ENCODE measurements at regions not wholly inside any gene's neighbourhood (a gene's known extent, or its start where the extent isn't known, plus 50 kb on each side); places are given as distances from the start of the nearest gene placed in this dataset.

DNA sequence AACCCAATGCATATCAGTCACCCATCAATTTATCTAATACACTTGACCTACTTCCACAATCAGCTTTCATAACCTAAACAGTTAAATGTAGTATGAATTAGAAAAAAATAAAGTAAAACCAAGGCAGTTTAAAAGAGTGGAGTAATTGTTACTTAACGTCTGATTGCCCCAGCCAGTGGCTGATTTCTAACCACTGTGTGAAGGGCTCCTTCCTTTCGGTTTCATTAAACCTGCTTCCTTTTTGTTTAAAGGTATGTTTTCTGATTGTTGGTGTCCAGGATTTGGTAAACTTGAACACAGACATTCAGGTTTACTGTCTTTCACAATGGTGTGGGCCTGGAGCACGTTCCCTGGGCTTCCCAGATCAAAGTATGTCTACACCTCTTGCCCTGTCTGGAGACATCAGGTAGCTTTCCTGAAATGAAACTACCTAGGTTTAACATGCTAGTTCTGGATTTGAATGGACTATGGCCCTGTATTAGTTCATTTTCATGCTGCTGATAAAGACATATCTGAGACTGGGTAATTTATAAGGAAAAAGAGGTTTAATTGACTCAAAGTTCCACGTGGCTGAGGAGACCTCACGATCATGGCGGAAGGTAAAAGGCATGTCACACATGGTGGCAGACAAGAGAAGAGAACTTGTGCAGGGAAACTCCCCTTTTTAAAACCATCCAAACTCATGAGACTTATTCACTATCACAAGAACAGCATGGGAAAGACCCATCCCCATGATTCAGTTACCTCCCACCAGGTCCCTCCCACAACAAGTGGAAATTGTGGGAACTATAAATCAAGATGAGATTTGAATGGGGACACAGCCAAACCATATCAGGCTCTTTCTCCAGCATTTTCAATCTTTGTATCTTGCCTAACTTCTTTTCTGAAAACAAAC lies 605.2 kb upstream of the ID2 start:
- no peak for DNase-seq

DNA sequence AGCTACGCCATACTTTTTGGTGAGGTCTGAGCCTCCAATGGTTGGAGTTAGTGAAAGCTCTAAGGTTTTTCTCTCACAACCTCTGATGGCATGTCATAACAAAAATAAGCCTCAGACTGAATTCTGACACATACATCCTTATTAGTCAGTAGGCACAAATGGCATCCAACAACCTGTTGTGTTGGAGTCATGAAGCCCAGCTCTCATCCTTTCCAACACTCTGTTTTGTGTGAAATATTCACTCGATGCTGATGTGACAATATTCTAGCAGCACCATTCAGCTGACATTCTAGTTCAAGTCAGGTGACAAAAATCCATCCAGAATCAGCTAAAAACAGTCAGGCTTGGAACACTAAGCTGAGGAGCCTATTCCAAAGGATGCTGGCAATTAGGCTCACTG lies 603.2 kb upstream of the ID2 start:
- no peak for DNase-seq

DNA sequence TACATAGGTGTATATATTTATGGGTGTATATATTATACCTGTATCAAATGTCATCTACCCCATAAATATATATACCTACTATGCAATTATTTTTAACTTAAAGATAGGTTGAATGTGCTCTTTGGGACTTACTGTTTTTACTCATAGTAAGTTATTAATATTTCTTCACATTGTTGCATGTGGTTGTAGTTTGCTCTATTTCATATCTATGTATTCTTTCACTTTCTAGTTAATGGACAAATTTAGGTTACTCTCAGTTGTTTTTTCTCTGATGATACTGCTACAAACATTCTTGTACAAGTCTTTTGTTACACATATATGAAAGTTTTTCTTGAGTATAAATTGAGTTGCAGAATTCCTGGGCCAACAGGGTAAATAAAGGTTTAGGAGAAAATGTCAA lies 601.8 kb upstream of the ID2 start:
- DNase-seq, result no peak

DNA sequence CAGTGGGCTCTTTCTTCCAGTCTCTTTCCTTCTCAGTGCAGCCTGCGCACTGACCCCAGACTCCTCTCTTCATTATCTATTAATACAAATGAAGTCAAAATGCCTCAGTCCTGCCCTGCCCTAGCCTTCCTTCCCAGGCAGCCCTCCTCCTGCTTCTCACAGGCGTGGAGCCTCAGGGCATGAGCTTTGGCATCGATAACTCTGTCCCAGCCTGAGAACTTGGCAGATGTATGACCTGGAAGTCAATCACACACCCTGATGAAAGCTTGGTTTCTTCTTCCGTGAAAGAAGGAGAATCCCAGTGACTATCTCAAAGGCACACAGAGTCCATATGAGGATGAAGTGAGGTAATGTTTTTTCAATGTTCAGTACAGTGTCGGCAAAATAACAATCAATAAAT lies 600.7 kb upstream of the ID2 start:
- DNase-seq, result no peak

DNA sequence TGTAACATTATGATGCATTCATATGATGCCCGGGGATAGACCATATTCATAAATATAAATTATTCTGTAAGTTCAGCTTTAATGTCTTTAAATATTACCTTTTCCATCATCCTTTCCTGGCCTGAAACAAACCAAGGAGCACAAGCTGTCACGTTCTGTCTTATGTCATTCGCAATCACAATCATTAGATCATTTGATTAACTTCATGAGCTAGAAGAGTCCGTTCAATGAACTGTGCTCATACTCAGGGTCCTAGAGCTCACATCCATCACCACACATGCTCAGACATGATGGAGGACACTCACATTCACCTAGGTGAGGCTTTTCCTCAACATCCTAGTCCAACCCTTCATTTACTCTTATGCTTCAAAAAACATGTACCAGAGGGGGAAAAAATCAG lies 599.0 kb upstream of the ID2 start:
- no peak for DNase-seq

DNA sequence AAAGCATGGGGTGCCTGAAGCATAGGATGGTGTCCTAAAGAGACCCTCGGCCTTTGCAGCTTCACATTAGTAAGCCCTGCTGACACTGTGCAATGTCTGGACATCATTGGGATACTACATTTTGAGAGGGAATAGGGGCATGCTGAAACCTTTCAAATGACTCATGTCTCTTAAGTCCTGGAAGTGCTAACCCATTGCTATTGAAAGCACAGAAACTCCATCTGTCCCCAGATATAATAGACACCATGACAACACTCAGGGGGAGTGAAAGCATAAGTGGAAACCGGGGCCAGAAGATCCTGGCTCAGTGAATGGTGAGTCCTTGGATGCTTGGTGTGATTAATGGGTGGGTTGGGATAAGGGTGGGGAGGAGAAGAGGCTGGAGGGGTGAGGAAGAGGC lies 595.5 kb upstream of the ID2 start:
- DNase-seq, result no peak

DNA sequence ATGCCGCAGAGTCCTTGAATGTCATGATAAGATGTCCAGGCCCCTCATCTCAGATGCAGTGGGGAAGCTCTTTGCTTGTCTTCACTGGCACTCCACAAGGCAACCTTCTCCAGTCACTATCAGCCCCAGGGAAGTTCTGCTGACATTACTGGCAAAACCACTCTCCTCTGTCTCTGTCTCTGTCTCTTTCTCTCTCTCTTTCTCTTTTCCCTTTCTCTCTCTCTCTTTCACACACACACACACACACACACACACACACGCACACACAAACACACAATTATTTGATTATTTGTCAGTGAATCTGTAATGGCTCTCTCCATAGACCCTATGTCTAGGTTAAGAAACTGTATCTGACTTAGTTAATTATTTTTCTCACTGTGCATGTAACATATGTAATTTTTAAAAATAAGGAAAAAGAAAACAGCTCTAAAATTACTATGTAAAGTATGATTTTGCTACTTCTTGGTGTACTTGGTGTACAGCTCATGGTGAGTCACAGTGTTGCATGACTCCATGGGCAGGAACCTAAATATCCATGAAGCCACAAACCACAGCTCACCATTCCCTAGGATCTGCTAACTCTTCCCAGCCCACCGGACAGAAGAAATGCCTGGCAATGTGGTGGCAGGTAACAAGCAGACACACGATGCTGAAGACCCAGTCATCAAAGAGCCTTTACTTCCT lies 594.9 kb upstream of the ID2 start:
- DNase-seq, result no peak

DNA sequence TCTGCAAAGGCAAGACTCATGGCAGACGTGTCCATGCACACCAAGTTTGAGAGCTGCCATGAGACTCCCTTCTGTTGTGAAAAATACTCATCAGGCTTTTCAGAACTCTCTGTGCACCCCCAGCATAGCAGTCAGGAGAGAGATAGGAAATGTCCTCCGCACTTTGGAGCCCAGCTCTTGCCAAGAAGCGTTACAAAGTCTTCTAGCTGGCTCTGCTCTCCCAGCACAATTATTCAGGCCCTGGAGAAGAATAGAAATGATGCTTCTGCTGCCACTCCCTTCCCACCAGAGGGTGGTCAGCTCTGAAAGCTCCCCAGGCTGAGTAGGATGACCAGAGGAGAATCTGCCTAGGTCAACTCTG lies 594.4 kb upstream of the ID2 start:
- DNase-seq, result no peak

DNA sequence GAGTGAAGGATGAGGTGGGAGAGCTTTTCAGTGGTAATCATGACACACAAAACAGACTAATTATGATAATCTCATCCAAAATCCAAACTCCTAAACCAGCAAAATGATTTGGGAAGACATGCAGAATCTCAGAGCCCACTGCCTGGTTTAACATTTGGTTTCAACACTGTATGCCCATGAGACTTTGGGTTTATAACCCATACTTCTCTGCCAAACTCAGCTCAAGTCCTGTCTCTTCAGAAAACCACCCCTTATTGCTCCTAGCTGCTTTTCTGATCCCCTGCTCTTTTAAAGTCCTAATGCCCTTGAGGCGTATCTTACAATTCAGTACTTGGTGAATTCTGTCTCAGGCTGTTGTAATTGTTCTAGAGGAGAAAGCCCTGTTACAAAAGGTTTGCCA lies 593.0 kb upstream of the ID2 start:
- no peak for DNase-seq

DNA sequence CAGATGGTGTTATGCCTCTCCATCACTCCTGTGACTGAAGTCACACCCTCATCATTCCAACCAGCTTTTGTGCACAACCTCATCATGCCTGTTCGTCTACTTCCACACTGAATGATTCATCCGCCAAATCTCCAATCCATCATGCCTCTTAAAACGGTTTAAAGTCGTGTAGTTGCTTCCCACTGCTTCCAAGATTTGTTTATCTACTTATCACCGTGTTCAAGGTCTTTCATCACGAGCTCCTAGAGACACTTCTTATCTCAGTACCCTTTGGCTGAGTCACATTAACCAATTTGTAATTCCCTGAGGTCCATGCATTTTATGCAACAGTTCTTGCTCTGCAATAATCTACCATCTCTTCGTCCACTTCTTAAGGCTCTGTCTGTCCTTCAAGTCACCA lies 592.3 kb upstream of the ID2 start:
- no peak for DNase-seq

DNA sequence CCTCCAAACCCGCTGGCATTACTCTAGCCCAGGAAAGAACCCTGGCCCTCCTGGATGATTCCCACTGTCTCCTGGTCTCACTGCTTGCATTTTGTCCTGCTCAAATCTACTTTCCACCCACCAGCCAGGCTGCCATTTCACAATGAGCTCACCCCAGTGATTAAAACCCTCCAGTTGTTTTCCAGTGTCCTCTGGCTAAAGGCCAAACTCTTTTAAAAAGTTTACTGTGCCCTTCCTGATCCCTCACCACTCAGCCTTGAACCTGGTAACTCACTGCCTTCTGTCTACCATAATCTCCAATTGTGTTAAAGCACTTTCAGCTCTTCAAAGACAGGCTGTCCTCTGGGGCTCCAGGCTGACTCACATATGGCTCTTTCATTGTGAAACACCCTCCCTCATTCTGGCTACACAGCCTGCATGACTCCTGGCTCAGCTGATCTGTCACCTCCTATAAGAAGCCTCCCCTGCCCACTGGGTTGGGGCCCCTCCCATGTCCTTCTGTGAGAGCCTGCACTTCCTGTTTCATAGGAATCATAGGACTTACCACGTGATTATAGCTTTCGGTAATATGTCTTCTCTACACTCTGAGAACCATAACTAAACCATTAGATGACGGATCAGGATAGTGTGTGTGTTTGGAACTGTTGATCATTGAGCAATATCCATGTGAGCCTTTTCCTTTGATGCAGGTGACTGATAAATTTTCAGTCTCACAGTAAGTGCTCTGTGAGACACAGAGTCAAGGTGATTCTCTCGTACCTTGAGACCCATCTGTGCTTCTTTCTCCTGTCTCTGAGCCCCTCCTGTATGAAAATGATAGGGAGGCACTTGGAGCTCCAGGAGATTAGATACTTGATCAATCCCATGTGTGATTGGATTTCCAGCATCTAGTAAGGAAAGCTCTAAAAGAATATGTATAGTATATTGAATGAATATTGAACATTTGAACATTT lies 590.8 kb upstream of the ID2 start:
- peak in 1 of 51 donors; percentile 39 for DNase-seq

DNA sequence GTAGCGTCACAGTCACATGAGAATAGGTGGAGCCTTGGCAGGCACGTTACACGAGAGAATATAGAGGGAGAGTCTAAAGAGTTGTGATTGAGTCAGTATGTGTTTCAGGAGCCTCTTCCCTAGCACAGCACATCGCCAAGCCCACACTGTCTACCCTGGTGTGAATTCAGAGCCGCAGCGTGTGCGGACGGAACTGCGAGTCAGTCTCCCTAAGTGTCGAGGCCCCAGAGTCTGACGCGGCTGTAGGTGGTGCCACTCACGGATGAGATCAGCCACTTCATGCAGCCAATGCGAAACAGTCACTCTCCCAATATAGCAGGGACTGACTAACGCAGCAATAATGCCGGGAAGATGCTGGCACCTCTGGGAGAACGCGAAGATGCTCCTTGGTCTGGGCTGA lies 587.3 kb upstream of the ID2 start:
- peak in 1 of 51 donors; percentile 68 for DNase-seq

DNA sequence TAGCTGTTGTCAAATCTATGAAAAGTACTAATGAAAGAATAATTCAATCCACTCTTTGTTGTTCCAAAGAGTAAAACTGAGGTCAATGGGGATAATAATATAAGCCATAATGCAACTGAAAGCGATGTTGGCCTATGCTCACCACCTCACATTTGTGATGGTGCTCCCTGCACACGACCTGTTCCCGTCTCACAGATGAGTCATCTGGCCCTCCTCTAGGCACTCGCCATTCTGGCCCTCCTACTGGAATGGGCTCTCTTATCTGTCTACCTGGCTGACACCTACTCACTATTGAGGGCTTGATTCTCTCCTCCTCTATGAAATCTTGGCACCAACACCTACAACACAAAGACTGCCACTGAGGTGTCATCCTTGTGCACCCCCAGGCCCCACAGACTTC lies 585.9 kb upstream of the ID2 start:
- DNase-seq, result no peak

DNA sequence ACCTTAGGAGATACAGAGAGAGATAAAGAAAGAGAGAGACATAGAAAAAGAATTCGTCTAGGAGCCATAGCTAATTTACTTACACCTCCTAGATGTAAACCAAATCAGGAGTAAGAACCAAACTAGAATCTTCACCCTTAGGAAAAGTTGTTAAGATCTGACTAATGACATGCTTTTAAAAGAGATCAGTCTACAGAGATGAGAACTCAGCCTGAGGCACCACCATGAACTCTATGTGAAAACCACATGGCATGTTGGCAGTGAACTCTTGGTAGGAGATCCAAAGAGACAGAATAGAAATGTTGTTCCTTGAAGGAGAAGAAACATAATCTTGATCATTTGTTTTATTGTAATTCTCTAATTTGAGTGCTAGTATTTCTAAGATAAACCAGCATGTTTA lies 585.4 kb upstream of the ID2 start:
- DNase-seq, result no peak

DNA sequence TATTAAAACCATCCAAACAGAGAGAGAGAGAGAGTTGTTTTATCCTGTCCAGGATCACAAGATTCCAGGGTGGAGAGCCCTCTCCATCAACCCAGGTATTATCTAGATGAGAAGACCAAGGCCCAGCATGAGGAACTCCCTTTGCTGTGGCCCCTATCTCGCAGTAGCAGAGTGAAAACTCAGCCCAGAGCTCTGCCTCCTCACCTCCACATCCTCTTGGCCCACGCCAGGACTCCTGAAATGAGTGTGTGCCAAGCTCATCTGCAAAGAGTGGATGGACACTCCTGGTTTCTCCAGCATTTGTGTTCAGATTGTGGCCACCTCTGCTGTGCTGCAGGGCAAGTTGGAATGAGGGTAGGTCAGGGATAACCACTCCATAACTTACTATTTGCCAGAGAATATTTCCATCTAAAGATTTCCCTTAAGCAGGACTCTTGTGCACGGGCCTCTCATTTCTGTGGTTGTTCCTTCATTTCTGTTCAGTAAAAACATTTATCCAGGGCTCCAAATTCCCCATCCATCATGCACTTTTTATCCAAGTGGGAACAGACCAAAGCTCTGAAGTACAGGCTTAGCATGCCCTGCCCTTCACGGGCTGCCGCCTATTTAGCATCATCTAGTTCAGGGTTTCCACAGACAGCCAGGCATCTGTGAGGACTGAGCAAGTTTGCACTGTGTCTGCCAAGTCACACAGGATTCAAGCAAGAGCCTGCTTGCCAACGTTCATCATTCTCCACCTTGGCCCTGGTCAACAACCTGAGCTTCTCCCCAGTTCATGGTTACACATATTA lies 583.2 kb upstream of the ID2 start:
- DNase-seq, result no peak

DNA sequence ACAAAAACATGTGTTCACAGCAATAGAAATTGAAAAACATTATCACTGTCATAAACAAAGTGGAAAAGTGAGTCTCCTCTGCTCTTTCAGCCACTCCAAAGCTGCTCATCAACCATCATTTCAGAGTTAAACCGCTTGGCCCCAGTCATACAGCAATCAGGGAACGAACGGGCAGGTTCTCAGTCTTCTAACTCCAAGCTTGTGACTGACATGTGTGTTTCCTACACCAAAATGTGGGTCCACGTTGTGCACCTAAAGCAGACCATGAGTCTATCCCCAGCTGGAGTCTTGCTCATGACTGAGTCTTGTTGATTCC lies 582.6 kb upstream of the ID2 start:
- DNase-seq, result no peak

DNA sequence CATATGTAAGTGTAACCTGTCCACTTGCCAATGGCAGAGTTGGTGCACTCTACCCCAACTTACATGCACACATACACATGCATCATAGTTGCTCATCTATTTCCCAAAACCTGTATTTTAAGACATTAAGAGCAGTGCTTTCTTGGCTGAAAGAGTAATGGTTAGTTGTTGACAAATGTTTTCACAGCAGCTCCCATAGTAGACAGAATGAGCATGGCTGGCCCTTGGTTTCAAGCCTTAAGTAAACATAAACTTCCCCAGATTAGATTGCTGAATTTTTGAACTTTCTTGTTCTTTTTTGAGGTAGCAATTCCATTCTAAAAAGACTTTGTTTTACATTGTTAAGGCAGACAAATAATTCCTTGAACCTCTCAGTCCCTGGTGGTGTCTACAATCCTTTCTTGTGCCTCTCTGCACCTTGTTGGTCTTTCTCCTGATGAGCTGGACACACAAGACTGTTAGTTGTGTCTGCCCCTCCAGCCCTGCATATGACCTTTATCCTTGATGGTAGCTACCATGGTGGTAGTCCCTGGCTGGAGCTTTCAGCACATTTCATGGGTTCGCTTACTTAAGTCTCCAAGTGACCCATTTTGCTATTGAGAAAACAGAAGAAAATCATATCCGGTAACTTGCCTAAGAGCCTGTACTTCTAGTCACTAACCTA lies 580.1 kb upstream of the ID2 start:
- no peak for DNase-seq

DNA sequence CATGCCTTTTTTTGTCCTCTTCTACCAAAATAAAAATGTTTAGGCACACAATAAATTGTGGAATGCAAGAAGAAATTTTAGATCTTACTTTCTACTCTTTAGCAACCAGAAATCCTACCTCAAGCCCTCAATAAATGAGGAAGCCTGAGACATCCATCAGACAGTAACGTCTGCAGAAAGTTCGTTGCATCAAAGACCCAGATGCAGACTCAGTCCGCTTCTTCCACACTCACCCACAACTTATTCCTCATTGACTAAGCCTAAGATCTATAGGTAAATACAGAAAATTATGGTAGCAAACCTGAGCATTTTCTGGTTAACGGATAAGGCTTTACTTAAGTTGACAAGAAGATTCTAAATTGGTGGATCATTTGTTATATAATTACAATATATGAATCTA lies 579.4 kb upstream of the ID2 start:
- DNase-seq, result no peak

DNA sequence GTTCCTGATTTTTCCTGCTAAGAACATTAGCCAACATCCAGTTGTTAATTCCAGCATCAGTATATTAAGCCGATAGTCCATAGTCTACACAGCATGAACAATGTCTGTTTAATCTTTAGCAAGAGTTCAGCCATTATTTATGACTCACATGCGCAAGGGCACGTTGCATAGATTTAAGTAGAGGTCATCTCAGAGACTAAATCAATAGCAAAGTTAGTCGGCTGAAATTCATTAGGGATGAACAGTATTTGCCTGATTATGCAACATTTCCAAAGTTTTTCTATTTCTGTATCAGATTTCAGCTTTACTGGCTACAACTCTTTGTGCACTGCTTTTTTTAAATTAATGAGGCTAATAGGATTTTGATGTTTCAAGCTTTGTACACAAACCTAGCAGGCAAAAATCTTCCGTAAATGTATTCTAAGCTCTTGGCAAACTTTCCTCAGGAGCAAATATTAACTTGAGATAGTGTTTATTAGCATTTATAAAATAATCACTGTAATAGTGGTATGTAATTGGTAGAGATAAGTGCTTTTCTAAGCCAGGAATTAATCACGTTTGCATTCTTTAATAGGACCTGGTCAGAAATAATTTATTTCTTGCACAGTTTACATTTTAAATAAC lies 578.7 kb upstream of the ID2 start:
- DNase-seq, result no peak

DNA sequence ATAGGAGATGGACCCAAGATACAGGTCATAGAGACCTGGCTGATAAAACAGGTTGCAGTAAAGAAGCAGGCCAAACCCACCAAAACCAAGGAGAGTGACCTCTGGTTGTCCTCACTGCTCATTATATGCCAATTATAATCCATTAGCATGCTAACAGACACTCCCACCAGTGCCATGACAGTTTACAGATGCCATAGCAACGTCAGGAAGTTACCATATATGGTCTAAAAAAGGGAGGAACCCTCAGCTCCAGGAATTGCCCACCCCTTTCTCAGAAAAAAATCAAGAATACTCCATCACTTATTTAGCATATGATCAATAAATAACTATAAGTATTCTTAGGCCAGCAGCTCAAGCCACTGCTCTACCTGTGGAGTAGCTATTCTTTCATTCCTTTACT lies 574.7 kb upstream of the ID2 start:
- DNase-seq, result no peak

Data from hypothalamus (tissue), 51 donors.